AG10803 (cell line): ENCODE measurements at regions not wholly inside any gene's neighbourhood (a gene's known extent, or its start where the extent isn't known, plus 50 kb on each side); places are given as distances from the start of the nearest gene placed in this dataset.
A peak's percentile ranks its signal among the peaks of the same experiment; 100 is the strongest.

Source experiments
- DNase-seq: peaks from one replicate; pipeline ENCODE4 v3.0.0; 2010; ENCODE audit warnings: low read depth
- H3K4me3 ChIP-seq: 2 replicates; pipeline ENCODE4 v1.5.1; 2011; ENCODE audit warnings: mild to moderate bottlenecking, low read length, control low read depth
- TF ChIP-seq, protein P1 (sequence below): conservative IDR thresholded peaks from 2 replicates; pipeline ENCODE4 v1.5.1; 2011; ENCODE audit warnings: mild to moderate bottlenecking, low read length, control low read depth, inconsistent platforms

GRCh38 chr17:69723741-69724140 lies 309.2 kb downstream of the MAP2K6 start:
- no peak for DNase-seq

GRCh38 chr17:69724238-69724637 lies 309.7 kb downstream of the MAP2K6 start:
- DNase-seq, result no peak
- no peak overlapping the region for H3K4me3 ChIP-seq
- TF ChIP-seq, protein P1, sequence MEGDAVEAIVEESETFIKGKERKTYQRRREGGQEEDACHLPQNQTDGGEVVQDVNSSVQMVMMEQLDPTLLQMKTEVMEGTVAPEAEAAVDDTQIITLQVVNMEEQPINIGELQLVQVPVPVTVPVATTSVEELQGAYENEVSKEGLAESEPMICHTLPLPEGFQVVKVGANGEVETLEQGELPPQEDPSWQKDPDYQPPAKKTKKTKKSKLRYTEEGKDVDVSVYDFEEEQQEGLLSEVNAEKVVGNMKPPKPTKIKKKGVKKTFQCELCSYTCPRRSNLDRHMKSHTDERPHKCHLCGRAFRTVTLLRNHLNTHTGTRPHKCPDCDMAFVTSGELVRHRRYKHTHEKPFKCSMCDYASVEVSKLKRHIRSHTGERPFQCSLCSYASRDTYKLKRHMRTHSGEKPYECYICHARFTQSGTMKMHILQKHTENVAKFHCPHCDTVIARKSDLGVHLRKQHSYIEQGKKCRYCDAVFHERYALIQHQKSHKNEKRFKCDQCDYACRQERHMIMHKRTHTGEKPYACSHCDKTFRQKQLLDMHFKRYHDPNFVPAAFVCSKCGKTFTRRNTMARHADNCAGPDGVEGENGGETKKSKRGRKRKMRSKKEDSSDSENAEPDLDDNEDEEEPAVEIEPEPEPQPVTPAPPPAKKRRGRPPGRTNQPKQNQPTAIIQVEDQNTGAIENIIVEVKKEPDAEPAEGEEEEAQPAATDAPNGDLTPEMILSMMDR, result no peak

More at GRCh38 chr17:69723741-69724140, 309.2 kb downstream of the MAP2K6 start:
- no peak overlapping the region for H3K4me3 ChIP-seq
- TF ChIP-seq, protein P1, result no peak

- no peak overlapping the region for H3K4me3 ChIP-seq
- TF ChIP-seq, protein P1, result no peak
- no peak for DNase-seq
Measured at GRCh38 chr17:69725146-69725545, 310.6 kb downstream of the MAP2K6 start.

- peak; percentile 48 for DNase-seq
- no peak overlapping the region for H3K4me3 ChIP-seq
- TF ChIP-seq, protein P1, result no peak
Measured at GRCh38 chr17:69728816-69729215, 314.3 kb downstream of the MAP2K6 start.

- TF ChIP-seq, protein P1, result no peak
- no peak overlapping the region for H3K4me3 ChIP-seq
- DNase-seq, result peak; percentile 59
Measured at GRCh38 chr17:69729944-69730343, 315.4 kb downstream of the MAP2K6 start.

DNA sequence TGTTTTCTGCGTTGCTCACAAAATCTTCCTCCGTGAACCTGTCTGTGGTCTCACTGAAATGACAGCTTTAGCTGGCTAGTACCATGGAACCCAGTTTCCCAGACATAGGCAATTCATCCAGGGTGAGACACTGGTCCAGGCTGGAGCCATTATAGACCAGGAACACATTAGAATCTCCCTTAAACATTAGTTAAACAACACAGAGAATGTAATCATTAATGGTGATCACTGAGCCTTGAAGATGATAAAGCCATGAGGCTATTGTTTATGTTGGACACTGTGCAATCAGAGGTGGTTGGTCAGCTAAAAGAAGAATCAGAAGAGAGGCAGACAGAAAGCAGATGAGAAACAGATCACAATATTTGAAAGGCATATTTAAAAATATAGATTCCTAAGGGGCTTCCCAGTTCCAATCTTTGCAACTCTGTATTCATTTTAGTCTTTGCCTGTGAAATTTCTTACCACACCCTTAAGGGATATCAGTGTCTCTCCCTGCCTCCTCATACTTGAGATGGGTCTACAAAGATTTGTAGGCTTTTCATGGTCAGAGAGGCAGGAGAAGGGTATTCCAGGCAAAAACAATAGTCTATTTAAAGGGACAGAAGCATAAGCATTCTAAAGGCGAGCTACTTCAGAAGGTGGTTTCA lies 317.9 kb downstream of the MAP2K6 start:
- DNase-seq, result no peak
- no peak overlapping the region for H3K4me3 ChIP-seq
- TF ChIP-seq, protein P1, result no peak
